ENCODE measurements at regions not wholly inside any gene's neighbourhood (a gene's known extent, or its start where the extent isn't known, plus 50 kb on each side); places are given as distances from the start of the nearest gene placed in this dataset.

- no peaks in the 10 kb centered on the region for H3K9me3 ChIP-seq (ENCODE audit: control insufficient read depth, insufficient read depth, low read length)
- no peak overlapping the region for H3K4me3 ChIP-seq (ENCODE audit: low read length)
- Mint-ChIP-seq H3K9me3 (peaks cover 3% of the 10 kb centered on the region in 2 donors), H3K27ac (no peak overlapping the region), H3K36me3 (no peaks in the 10 kb centered on the region), H3K4me3 (no peak overlapping the region), H3K4me1 (no peaks in the 10 kb centered on the region), H3K27me3 (ENCODE audit: low read depth in 2 of 2) (peaks cover 0 to 3% of the 10 kb centered on the region in 2 donors)
- WGBS (ENCODE audit: insufficient coverage) = 89% methylated on average over 11 of the region's 11 CpGs
- H3K36me3 ChIP-seq (ENCODE audit: control insufficient read depth, insufficient read depth, low read length) = no peaks in the 10 kb centered on the region
- intact Hi-C loops (cut with micrococcal nuclease) = no loop called here
- ATAC-seq (no peak), DNase-seq (no peak)
- H3K4me1 ChIP-seq (ENCODE audit: control insufficient read depth, insufficient read depth, low read length) = no peaks in the 10 kb centered on the region
- H3K27ac ChIP-seq (ENCODE audit: low read length) = no peak overlapping the region
- no peaks in the 10 kb centered on the region for H3K27me3 ChIP-seq (ENCODE audit: control insufficient read depth, insufficient read depth, low read length)
- TF ChIP-seq CTCF (IDR thresholded peaks at IDR 0.05) = no peak
These were observed 52.5 kb upstream of the PPP2R2D start for GRCh38 chr10:131848296-131848695.

- H3K4me1 ChIP-seq (ENCODE audit: control insufficient read depth, insufficient read depth, low read length) = no peaks in the 10 kb centered on the region
- H3K36me3 Mint-ChIP-seq = no peaks in the 10 kb centered on the region
- H3K27ac Mint-ChIP-seq = no peak overlapping the region
- H3K4me3 ChIP-seq (ENCODE audit: low read length) = no peak overlapping the region
- H3K4me1 Mint-ChIP-seq = no peaks in the 10 kb centered on the region
- H3K9me3 Mint-ChIP-seq = peaks cover 3% of the 10 kb centered on the region in 2 donors
- no peak overlapping the region for H3K27ac ChIP-seq (ENCODE audit: low read length)
- ATAC-seq = no peak
- WGBS (ENCODE audit: insufficient coverage) = 91% methylated on average over 39 of the region's 39 CpGs
- no peaks in the 10 kb centered on the region for H3K27me3 ChIP-seq (ENCODE audit: control insufficient read depth, insufficient read depth, low read length)
- intact Hi-C loops (cut with micrococcal nuclease) = no loop called here
- TF ChIP-seq CTCF (IDR thresholded peaks at IDR 0.05) = no peak
- peaks cover 0 to 3% of the 10 kb centered on the region in 2 donors for H3K27me3 Mint-ChIP-seq (ENCODE audit: low read depth in 2 of 2)
- DNase-seq = no peak
- H3K36me3 ChIP-seq (ENCODE audit: control insufficient read depth, insufficient read depth, low read length) = no peaks in the 10 kb centered on the region
- no peaks in the 10 kb centered on the region for H3K9me3 ChIP-seq (ENCODE audit: control insufficient read depth, insufficient read depth, low read length)
- H3K4me3 Mint-ChIP-seq = no peak overlapping the region
These were observed 51.8 kb upstream of the PPP2R2D start for GRCh38 chr10:131848741-131849590.

- Mint-ChIP-seq H3K4me3 (no peak overlapping the region), H3K27me3 (ENCODE audit: low read depth in 2 of 2) (peaks cover 0 to 3% of the 10 kb centered on the region in 2 donors), H3K9me3 (peaks cover 3% of the 10 kb centered on the region in 2 donors), H3K36me3 (no peaks in the 10 kb centered on the region), H3K27ac (no peak overlapping the region), H3K4me1 (no peaks in the 10 kb centered on the region)
- Histone ChIP-seq H3K27ac (ENCODE audit: low read length) (no peak overlapping the region), H3K36me3 (ENCODE audit: control insufficient read depth, insufficient read depth, low read length) (no peaks in the 10 kb centered on the region), H3K27me3 (ENCODE audit: control insufficient read depth, insufficient read depth, low read length) (no peaks in the 10 kb centered on the region), H3K4me3 (ENCODE audit: low read length) (no peak overlapping the region), H3K9me3 (ENCODE audit: control insufficient read depth, insufficient read depth, low read length) (no peaks in the 10 kb centered on the region), H3K4me1 (ENCODE audit: control insufficient read depth, insufficient read depth, low read length) (no peaks in the 10 kb centered on the region)
- TF ChIP-seq CTCF (IDR thresholded peaks at IDR 0.05) = no peak
- DNase-seq (no peak), ATAC-seq (no peak)
- intact Hi-C loops (cut with micrococcal nuclease) = no loop called here
- 90% methylated on average over 29 of the region's 29 CpGs for WGBS (ENCODE audit: insufficient coverage)
These were observed 51.0 kb upstream of the PPP2R2D start for GRCh38 chr10:131849591-131850382.

All from natural killer cell (primary cell).